T47D (cell line): ENCODE measurements at regions not wholly inside any gene's neighbourhood (a gene's known extent, or its start where the extent isn't known, plus 50 kb on each side); places are given as distances from the start of the nearest gene placed in this dataset.

Source experiments
- DNase-seq, 2 experiments: peaks; one replicate each; pipeline versions ENCODE4 v3.0.0 to v3.0.0-alpha.2; 2011 to 2012; ENCODE audit warnings: low read depth in 1 of 2, low spot score in 1 of 2
- JUND ChIP-seq: IDR thresholded peaks from 2 replicates; pipeline ENCODE4 v1.6.1; 2012; ENCODE audit warnings: low read depth
- in situ Hi-C: cut with HindIII; loops from 2 replicates; pipeline ENCODE4 v1.10.0; 2016; ENCODE audit warnings: low sequenced_read_pairs, low pct_unique_long_range_greater_than_20kb

DNA sequence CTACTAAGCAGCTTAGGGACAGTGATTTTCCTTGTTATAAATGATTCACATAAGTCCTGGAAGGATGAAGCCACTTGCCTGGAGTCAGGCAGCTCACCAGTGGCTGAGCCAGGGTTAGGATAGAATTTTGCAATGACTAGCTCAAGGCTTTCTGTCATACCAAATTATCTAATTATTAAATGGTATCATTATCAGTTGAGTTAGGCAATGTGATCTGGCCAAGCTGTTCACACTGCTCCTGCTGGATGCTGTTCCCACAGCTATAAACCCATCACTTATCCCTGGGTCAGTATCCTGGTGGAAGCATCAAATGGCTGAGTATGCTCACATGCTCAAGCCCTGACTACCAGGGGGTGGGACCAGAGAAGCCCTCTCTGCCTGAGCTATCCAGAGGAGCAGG is 235.2 kb downstream of the MTX2 start:
- no peak for TF ChIP-seq JUND
- DNase-seq, result no peak
- in situ Hi-C loops, result no loop called here

DNA sequence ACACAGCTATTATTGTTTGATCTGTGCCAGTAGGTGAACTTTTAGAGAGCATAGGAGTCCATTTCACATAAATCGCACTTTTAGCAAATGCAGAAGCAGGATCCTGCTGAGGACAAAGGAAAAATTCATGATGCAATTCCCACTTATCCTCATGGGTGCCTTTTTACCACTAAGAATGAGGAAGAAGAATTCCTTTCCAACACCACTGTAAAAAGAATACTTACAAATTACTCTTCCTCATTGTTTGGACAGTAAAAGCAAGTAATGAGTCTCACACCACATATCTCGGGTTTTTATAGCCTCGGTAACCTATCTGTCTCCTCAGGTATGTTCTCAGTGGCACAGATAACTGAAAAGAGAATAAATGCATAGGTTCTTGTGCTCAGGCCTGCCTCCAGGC is 238.5 kb downstream of the MTX2 start:
- DNase-seq, result peak in 1 of 2 experiments; percentile 1
- in situ Hi-C loops, result no loop called here
- TF ChIP-seq JUND, result no peak

GRCh38 chr2:176508374-176508773 is 239.1 kb downstream of the MTX2 start:
- in situ Hi-C loops, result no loop called here

GRCh38 chr2:176508984-176509740 is 239.9 kb downstream of the MTX2 start:
- in situ Hi-C loops, result no loop called here
- DNase-seq, result no peak

More at GRCh38 chr2:176508374-176508773, 239.1 kb downstream of the MTX2 start:
- DNase-seq, result no peak
- no peak for TF ChIP-seq JUND

GRCh38 chr2:176514276-176514675 is 245.0 kb downstream of the MTX2 start:
- no peak for DNase-seq
- TF ChIP-seq JUND, result no peak
- in situ Hi-C loops, result no loop called here

More at GRCh38 chr2:176508984-176509740, 239.9 kb downstream of the MTX2 start:
- no peak for TF ChIP-seq JUND

DNA sequence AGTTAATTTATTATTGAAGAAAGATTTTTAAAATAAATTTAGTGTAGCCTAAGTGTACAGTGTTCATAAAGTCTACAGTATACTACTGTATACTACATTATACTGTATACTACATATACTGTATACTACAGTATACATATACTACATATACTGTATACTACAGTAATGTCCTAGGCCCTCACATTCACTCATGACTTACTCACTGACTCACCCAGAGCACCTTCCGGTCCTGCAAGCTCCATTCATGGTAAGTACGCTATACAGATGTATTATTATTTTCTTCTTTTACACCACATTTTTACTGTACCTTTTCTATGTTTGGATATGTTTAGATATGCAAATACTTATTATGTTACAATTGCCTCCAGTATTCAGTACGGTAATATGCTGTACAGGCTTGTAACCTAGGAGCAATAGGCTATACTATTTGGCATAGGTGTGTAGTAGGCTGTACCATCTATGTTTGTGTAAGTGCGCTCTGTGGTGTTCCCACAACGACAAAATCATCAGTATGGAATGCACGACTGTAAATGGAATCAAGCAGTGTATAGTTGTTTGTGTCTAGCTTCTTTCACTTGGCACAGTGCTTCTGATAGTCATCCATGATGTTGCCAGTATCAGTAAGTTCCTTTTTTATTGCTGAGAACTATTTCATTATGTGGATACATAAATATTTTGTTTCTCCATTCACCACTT is 245.7 kb downstream of the MTX2 start:
- DNase-seq, result peak in 1 of 2 experiments; percentile 2
- TF ChIP-seq JUND, result no peak
- in situ Hi-C loops, result no loop called here

DNA sequence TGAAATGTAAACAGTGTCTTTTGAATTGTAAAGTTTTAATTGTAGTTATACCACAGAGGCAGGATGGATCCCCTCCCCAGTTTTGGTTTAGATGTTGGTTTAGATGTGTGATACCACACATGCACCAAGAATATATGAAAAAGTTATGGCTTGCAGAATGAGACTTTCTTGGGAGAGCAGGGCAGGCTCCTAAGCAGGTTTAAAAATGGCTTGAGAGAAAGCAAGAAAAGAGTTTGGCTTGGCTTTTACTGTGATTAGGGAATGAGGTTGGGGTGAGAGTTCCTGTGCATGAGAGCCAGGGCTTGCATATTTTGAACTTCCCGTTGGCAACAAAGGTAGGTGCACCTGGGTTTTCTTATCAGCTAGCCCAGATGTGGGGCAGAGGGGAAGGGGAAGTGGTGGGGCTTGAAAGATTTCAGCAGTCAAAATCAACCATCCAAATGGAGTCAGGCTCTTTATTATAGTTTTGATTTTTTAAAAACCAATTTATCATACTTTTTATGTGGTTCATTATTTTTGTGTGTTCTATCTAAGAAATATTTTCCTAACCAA is 246.9 kb downstream of the MTX2 start:
- TF ChIP-seq JUND, result no peak
- in situ Hi-C loops, result no loop called here
- DNase-seq, result no peak

- TF ChIP-seq JUND, result no peak
- DNase-seq, result no peak
- in situ Hi-C loops, result no loop called here
These were observed 249.6 kb downstream of the MTX2 start for GRCh38 chr2:176518823-176519222.

GRCh38 chr2:176521878-176522670 is 252.8 kb downstream of the MTX2 start:
- in situ Hi-C loops, result no loop called here
- TF ChIP-seq JUND, result no peak
- no peak for DNase-seq

DNA sequence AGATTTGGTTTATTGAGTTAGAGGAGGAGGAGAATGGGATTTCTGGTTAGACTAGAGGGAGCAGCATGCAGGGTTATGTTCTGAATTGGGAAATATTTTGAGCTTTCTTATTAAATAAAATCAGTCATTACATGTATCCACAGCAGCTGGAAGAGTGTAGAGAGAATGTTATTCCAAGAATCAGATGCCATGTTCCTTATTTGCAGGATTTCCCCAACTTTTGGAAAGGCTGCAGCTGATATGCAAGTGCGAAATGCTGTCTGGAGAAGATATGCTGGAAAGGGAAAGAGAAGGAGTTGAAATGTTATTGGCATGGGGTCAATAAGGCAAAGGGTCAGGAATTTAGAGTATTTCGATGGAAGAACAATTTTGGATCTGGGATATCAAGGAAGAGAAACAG is 255.8 kb downstream of the MTX2 start:
- no peak for TF ChIP-seq JUND
- DNase-seq, result no peak
- in situ Hi-C loops, result no loop called here

- no peak for DNase-seq
- no peak for TF ChIP-seq JUND
- in situ Hi-C loops, result no loop called here
These were observed 258.0 kb downstream of the MTX2 start for GRCh38 chr2:176526995-176527901.

DNA sequence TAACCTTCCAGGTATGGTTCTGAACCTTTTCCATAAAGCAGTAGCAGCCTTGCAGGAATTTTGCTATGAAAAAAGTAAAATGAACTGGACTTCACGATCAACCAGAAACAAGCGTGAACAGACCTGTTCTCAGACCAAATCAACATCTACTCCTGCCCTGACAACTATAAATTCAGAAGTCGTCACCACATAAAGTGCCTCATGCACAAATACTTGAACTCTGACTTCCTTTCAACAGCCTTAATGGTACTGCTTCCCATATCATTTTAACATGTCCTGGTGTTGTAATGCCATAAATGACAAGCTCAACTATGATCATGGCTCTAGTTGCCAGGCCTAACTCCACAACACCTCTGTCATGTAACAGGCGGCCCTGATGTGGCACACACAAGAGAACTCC is 262.4 kb downstream of the MTX2 start:
- in situ Hi-C loops, result no loop called here
- no peak for DNase-seq
- TF ChIP-seq JUND, result no peak
